PC-9 (cell line): ENCODE measurements at regions not wholly inside any gene's neighbourhood (a gene's known extent, or its start where the extent isn't known, plus 50 kb on each side); places are given as distances from the start of the nearest gene placed in this dataset.

Source experiments
- CTCF ChIP-seq: fragments of 200-600 bp; sonication (generic); conservative IDR thresholded peaks from 2 replicates; pipeline ENCODE4 v1.6.1; 2017; ENCODE audit warnings: mixed run types, antibody characterized with exemption, mild to moderate bottlenecking, moderate library complexity
- EZH2 ChIP-seq: fragments of 200-600 bp; sonication (generic); IDR thresholded peaks from 2 replicates; pipeline ENCODE4 v1.8.0; 2017; ENCODE audit warnings: antibody characterized with exemption, low read depth

- no peak for TF ChIP-seq CTCF
- no peak for TF ChIP-seq EZH2
Observed at GRCh38 chr3:110166791-110167190, 829.4 kb upstream of the DPPA4 start.
